ENCODE measurements at regions not wholly inside any gene's neighbourhood (a gene's known extent, or its start where the extent isn't known, plus 50 kb on each side); places are given as distances from the start of the nearest gene placed in this dataset.

- DNase-seq (ENCODE audit: low spot score) = no peak
Measured at GRCh38 chr20:62581308-62581707, 61.0 kb upstream of the SLCO4A1 start.

GRCh38 chr20:62581806-62582205 is 60.5 kb upstream of the SLCO4A1 start:
- no peak for DNase-seq (ENCODE audit: low spot score)

GRCh38 chr20:62583424-62583920 is 58.8 kb upstream of the SLCO4A1 start:
- DNase-seq (ENCODE audit: low spot score) = no peak

GRCh38 chr20:62584671-62585460 is 57.4 kb upstream of the SLCO4A1 start:
- no peak for DNase-seq (ENCODE audit: low spot score)

- DNase-seq (ENCODE audit: low spot score) = no peak
Measured at GRCh38 chr20:62585461-62585970, 56.8 kb upstream of the SLCO4A1 start.

GRCh38 chr20:62586799-62587198 is 55.5 kb upstream of the SLCO4A1 start:
- DNase-seq (ENCODE audit: low spot score) = no peak

GRCh38 chr20:62587757-62588402 is 54.4 kb upstream of the SLCO4A1 start:
- DNase-seq (ENCODE audit: low spot score) = peak; percentile 65

- no peak for DNase-seq (ENCODE audit: low spot score)
Measured at GRCh38 chr20:62588458-62589149, 53.7 kb upstream of the SLCO4A1 start.

GRCh38 chr20:62589150-62589498 is 53.2 kb upstream of the SLCO4A1 start:
- DNase-seq (ENCODE audit: low spot score) = no peak

GRCh38 chr20:62589720-62590119 is 52.6 kb upstream of the SLCO4A1 start:
- DNase-seq (ENCODE audit: low spot score) = no peak

GRCh38 chr20:62590309-62591121 is 51.8 kb upstream of the SLCO4A1 start:
- no peak for DNase-seq (ENCODE audit: low spot score)

GRCh38 chr20:62591122-62591468 is 51.2 kb upstream of the SLCO4A1 start:
- DNase-seq (ENCODE audit: low spot score) = no peak

GRCh38 chr20:62591591-62591990 is 50.7 kb upstream of the SLCO4A1 start:
- DNase-seq (ENCODE audit: low spot score) = no peak
